Muscle of back (tissue), 3 donors: ENCODE measurements at regions not wholly inside any gene's neighbourhood (a gene's known extent, or its start where the extent isn't known, plus 50 kb on each side); places are given as distances from the start of the nearest gene placed in this dataset.
"Not testable (repeated sequence)": the region's sequence is repeated elsewhere in the genome, so short reads cannot be mapped to it uniquely, and the experiment has no call there.

Experiments
- DNase-seq, 3 donors: peaks; one replicate each; pipeline versions ENCODE4 v3.0.0 to v3.0.0-alpha.2; 2013

GRCh38 chr17:55903028-55903690, 152.3 kb downstream of the PCTP start:
- no peak for DNase-seq

GRCh38 chr17:55909776-55910175, 158.9 kb downstream of the PCTP start:
- no peak for DNase-seq

GRCh38 chr17:55911186-55911585, 160.3 kb downstream of the PCTP start:
- no peak for DNase-seq

GRCh38 chr17:55925440-55925839, 174.6 kb downstream of the PCTP start:
- no peak for DNase-seq

GRCh38 chr17:55926276-55926990, 175.6 kb downstream of the PCTP start:
- peak in 2 of 3 donors; percentile 16 to 49 for DNase-seq

- DNase-seq = no peak
These were observed 179.5 kb downstream of the PCTP start for GRCh38 chr17:55930291-55930809.

GRCh38 chr17:55931446-55931845, 180.6 kb downstream of the PCTP start:
- no peak for DNase-seq

- no peak for DNase-seq
These were observed 182.1 kb downstream of the PCTP start for GRCh38 chr17:55932973-55933372.

- not testable (repeated sequence) for DNase-seq
These were observed 188.4 kb downstream of the PCTP start for GRCh38 chr17:55939181-55939810.

- DNase-seq = no peak
These were observed 193.5 kb upstream of the ANKFN1 start for GRCh38 chr17:55959756-55960155.

- peak in 2 of 3 donors; percentile 10 to 22 for DNase-seq
These were observed 191.9 kb upstream of the ANKFN1 start for GRCh38 chr17:55961386-55961785.

- peak; percentile 18 to 62 (median 26) for DNase-seq
These were observed 190.3 kb upstream of the ANKFN1 start for GRCh38 chr17:55962951-55963401.

- DNase-seq = no peak
These were observed 189.1 kb upstream of the ANKFN1 start for GRCh38 chr17:55964191-55964590.

GRCh38 chr17:55965051-55965450, 188.2 kb upstream of the ANKFN1 start:
- no peak for DNase-seq

- no peak for DNase-seq
These were observed 183.5 kb upstream of the ANKFN1 start for GRCh38 chr17:55969562-55970324.

- DNase-seq = no peak
These were observed 174.7 kb upstream of the ANKFN1 start for GRCh38 chr17:55978578-55978977.

- no peak for DNase-seq
These were observed 170.2 kb upstream of the ANKFN1 start for GRCh38 chr17:55983096-55983495.

- no peak for DNase-seq
These were observed 166.5 kb upstream of the ANKFN1 start for GRCh38 chr17:55986817-55987216.

- no peak for DNase-seq
These were observed 164.4 kb upstream of the ANKFN1 start for GRCh38 chr17:55988861-55989260.

- DNase-seq = no peak
These were observed 162.8 kb upstream of the ANKFN1 start for GRCh38 chr17:55990332-55991006.

- DNase-seq = no peak
These were observed 156.4 kb upstream of the ANKFN1 start for GRCh38 chr17:55996826-55997225.
